ENCODE measurements at regions not wholly inside any gene's neighbourhood (a gene's known extent, or its start where the extent isn't known, plus 50 kb on each side); places are given as distances from the start of the nearest gene placed in this dataset.
"Not testable (repeated sequence)": the region's sequence is repeated elsewhere in the genome, so short reads cannot be mapped to it uniquely, and the experiment has no call there.

- no peak for DNase-seq (ENCODE audit: low read depth, low spot score)
Measured at GRCh38 chr5:123722451-123722850, 210.5 kb downstream of the CSNK1G3 start.

- DNase-seq (ENCODE audit: low read depth, low spot score): no peak
Measured at GRCh38 chr5:123721675-123722276, 209.8 kb downstream of the CSNK1G3 start.

DNA sequence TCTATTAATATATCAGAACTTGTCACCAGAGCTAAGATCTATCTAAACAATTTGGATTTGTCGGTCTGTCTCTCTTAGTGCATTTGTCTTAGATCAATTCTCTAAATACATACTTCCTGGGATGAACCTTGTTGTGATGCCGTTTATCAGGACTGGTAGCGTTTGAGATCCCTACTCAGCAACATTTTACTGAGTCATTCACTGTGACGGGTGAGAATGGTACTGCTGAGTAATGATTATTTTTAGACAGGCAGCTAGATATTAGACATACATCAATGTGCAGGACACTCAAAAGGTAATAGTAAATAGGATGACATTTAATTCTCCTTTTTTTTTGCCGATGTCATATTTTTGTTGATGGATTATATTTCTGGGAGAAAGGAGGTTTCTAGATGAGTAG, 209.0 kb downstream of the CSNK1G3 start:
- DNase-seq (ENCODE audit: low read depth, low spot score): no peak

GRCh38 chr5:123720339-123720738, 208.4 kb downstream of the CSNK1G3 start:
- DNase-seq (ENCODE audit: low read depth, low spot score): no peak

DNA sequence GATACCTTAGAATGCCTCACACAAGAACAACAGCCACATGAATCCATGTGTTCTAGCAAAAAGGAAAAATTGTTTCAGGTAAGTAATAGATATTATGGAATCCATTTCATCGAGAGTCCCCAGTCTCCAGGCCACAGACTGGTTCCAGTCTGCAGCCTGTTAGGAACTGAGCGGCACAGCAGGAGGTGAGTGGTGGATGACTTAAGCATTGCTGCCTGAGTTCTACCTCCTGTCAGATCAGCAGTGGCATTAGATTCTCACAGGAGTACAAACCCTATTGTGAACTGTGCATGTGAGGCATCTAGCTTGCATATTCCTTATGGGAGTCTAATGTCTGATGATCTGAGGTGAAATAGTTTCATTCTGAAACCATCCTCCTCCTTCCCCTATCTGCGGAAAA, 207.0 kb downstream of the CSNK1G3 start:
- DNase-seq (ENCODE audit: low read depth, low spot score): no peak

DNA sequence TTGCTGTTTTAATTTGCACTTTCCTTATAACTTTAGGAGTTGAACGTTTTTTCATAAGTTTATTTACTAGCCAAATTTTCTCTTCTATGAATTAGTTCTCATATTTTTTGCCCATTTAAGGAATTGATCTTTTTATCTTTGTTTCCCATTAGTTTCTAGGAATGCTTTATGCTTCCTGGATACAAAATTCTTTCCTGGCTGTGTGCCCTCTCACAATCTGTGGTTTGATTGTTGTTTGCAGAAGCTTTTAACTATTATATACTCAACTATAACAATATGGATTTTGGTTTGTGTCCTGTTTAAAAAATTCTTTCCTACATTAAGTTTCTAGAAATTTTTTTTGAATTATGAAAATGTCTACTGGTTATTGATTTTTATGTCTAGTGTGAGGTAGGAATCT, 206.3 kb downstream of the CSNK1G3 start:
- DNase-seq (ENCODE audit: low read depth, low spot score): no peak

DNA sequence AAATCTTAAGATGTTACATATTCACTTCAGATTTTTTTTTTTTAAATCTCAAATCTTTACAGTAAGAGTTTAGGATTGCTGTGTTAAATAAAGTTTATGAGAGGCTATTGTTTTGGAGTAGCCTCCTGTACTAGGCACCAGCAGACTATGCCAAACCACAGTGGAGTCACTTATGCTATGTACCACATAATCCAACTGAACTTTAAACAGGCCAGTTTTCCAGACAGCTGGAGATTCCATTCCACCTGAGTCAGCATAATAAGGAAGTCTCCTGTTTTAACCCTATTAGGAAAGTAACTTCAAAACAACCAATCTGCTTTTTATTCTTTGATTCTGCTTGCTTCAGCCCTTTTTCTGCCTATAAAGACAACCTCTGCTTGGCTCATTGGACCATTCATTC, 205.2 kb downstream of the CSNK1G3 start:
- DNase-seq (ENCODE audit: low read depth, low spot score): no peak

- no peak for DNase-seq (ENCODE audit: low read depth, low spot score)
Measured at GRCh38 chr5:123710031-123710430, 198.1 kb downstream of the CSNK1G3 start.

GRCh38 chr5:123709422-123709821, 197.4 kb downstream of the CSNK1G3 start:
- DNase-seq (ENCODE audit: low read depth, low spot score): no peak

DNA sequence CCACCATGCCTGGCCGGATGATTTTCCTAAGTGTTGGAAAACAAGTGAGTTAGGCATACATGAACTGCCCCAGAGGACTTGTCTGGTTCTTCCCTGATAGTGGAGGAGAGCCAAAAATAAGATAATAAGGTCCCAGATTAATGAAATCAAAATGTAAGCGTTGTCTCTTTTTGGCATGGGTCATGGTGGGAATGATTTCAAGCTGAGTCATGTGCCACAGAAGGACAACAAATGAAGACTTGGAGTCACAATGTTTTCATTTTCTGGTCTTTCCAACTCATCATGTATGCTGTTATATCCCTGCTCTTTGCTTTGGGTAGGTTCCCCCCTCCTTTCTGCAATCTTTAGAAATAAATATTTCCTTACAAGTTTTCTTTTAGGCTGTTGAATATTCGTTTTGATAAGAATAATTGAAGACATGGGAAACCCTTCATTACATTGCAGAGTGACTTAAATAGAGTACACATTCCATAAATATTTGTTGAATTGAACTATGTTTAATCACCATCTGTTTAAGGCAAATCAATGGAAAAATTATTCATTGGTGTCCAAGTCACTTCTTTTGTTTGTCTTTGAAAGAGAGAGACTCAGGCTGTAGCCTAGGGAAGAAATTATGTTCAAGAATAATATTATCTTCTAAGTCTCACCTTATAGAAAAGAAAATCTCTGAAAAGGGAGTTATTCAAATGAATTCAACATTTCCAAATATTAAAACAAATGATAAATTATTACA, 196.3 kb downstream of the CSNK1G3 start:
- DNase-seq (ENCODE audit: low read depth, low spot score): no peak

- no peak for DNase-seq (ENCODE audit: low read depth, low spot score)
Measured at GRCh38 chr5:123706531-123706930, 194.6 kb downstream of the CSNK1G3 start.

GRCh38 chr5:123705741-123706140, 193.8 kb downstream of the CSNK1G3 start:
- DNase-seq (ENCODE audit: low read depth, low spot score): no peak

DNA sequence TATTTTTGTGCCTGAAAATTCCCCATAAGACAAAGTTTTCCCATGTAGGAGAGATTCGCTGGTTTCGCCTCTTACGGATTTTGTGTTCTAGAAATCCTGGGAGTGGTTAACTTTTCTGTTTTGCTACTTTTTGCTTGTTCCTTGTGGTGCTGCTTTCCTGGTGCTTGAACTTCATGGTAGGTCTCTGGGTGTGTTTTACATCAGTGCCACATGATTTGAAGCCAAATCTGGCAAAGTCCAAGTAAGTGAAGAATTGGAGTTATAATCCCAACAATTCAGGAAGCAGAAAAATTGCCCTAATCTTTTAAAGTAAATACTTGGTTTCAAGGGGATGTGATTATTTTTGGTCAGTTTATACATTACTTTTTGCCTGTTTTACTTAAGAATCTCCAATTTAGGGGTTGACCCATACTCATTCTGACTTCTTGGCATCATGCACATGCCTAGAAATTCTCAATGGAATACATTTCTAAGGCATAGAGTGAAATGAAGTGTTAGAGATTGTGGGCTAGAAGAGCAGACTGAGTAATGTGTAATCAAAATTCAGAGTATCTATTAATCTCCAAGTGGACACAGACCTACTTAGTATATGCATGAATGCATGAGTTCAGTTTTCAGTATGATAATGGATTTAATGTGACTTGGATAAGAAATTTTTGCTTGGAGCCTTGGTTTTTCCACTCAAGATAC, 189.7 kb downstream of the CSNK1G3 start:
- DNase-seq (ENCODE audit: low read depth, low spot score): no peak

- DNase-seq (ENCODE audit: low read depth, low spot score): no peak
Measured at GRCh38 chr5:123700624-123701287, 188.8 kb downstream of the CSNK1G3 start.

- no peak for DNase-seq (ENCODE audit: low read depth, low spot score)
Measured at GRCh38 chr5:123699571-123699970, 187.6 kb downstream of the CSNK1G3 start.

GRCh38 chr5:123698937-123699336, 187.0 kb downstream of the CSNK1G3 start:
- not testable (repeated sequence) for DNase-seq (ENCODE audit: low read depth, low spot score)

GRCh38 chr5:123696921-123697341, 185.0 kb downstream of the CSNK1G3 start:
- no peak for DNase-seq (ENCODE audit: low read depth, low spot score)

- DNase-seq (ENCODE audit: low read depth, low spot score): no peak
Measured at GRCh38 chr5:123690821-123691220, 178.8 kb downstream of the CSNK1G3 start.

DNA sequence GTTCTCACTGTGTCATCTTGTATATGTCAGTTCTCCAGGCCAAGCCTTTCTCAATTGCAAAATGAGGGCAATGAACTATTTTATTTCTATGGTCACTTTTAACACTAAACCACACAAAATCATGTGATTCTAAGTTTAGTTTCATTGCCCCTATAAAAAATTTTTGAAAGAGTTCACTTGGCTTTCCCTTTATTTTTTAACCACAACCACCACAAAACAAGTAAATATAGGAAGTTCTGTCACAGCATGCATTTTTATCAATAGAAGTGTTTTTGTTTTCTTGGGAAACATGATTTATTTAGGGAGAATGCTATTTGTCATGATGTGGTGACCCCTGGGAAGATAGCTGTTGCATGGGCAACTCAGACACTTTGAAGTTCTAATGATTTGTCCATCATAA, 169.1 kb downstream of the CSNK1G3 start:
- no peak for DNase-seq (ENCODE audit: low read depth, low spot score)

- DNase-seq (ENCODE audit: low read depth, low spot score): no peak
Measured at GRCh38 chr5:123673107-123673506, 161.1 kb downstream of the CSNK1G3 start.

- DNase-seq (ENCODE audit: low read depth, low spot score): no peak
Measured at GRCh38 chr5:123671711-123672456, 159.9 kb downstream of the CSNK1G3 start.

DNA sequence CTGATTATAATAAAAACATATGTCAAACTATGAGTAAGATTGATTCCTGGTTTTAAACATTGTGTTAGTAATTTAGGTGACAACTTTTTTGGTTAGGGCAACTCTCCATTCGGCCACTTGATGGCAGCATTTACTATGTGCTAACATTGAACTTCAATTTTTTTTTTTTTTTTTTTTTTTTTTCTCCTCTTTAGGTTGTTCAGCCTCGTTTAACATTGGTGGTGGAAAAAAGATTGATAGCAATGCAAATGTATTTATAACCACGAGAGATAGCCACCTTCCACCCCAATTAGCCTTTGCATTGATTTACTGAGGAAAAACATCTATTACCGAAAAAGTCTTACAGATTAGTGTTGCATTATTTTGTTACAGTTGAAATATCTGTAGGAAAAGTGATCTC, 159.1 kb downstream of the CSNK1G3 start:
- no peak for DNase-seq (ENCODE audit: low read depth, low spot score)
